ENCODE measurements at regions not wholly inside any gene's neighbourhood (a gene's known extent, or its start where the extent isn't known, plus 50 kb on each side); places are given as distances from the start of the nearest gene placed in this dataset.

DNA sequence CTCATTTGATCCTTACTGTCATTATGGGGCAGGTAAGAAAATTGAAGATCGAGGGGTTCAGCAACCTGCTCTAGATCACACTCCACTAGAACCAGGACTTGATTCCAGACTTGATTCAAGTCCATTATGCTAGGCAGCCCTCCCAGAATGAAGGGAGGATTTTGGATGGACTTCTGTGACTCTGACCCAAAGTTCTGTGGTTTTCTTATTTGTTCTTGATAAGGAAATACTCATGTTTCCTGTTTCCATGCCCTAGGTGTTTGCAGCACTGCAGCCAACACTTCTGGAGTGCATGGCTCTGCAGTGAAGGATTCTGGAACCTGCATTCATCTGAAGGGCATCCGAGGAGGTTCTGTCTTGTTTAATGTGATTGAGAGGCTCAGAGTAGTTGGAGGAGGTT, 140.0 kb downstream of the FCRL5 start:
- TF ChIP-seq POLR2A (IDR thresholded peaks at IDR 0.05), result no peak
- no peak for TF ChIP-seq CTCF (IDR thresholded peaks at IDR 0.05)
- no peak for TF ChIP-seq POLR2AphosphoS5 (IDR thresholded peaks at IDR 0.05)

Measured in breast epithelium (tissue), 3 donors.